ENCODE measurements at regions not wholly inside any gene's neighbourhood (a gene's known extent, or its start where the extent isn't known, plus 50 kb on each side); places are given as distances from the start of the nearest gene placed in this dataset.

GRCh38 chr9:89674667-89675057, 69.8 kb downstream of the GADD45G start:
- TF ChIP-seq POLR2AphosphoS5 (IDR thresholded peaks at IDR 0.05) (no peak), CTCF (IDR thresholded peaks at IDR 0.05; ENCODE audit: poor library complexity, severe bottlenecking) (no peak)
